K562 (cell line): ENCODE measurements at regions not wholly inside any gene's neighbourhood (a gene's known extent, or its start where the extent isn't known, plus 50 kb on each side); places are given as distances from the start of the nearest gene placed in this dataset.

Experiments
- ATAC-seq: fragments of 200-7000 bp; cut with Tn5 transposase; 3 replicates; pipeline ENCODE4 v1.9.1; 2020; ENCODE audit warnings: moderate library complexity
- BruUV-seq: library from RNA; stranded (reverse); fragments of 400-500 nt; replicated peaks from 2 replicates; lab custom pipeline; 2021; lab: Mats Ljungman, UMichigan
- CTCF ChIA-PET: fragments of 300-600 bp; formaldehyde crosslinking; extraction: SDS; loops from one replicate; lab custom pipeline; 2021; ENCODE audit warnings: low intra/inter-chr PET ratio; lab: Yijun Ruan, JAX
- POLR2A ChIA-PET: fragments of 300-600, 350-650 bp; sonication (Branson Sonifier 250); formaldehyde crosslinking; extraction: SDS; loops from one replicate; lab custom pipeline; 2021; ENCODE audit warnings: antibody characterized with exemption, inconsistent platforms; lab: Yijun Ruan, JAX
- DNase-seq, 4 experiments: peaks; one replicate each; pipeline versions ENCODE4 v3.0.0 to v3.0.0-alpha.2; 2011 to 2018; ENCODE audit warnings: low spot score in 3 of 4, mixed read lengths in 3 of 4; ENCODE audit errors: extremely low read depth in 1 of 4
- FAIRE-seq: peaks from 2 replicates; lab custom pipeline; 2011; peaks lifted over from hg19 to GRCh38; lab: Jason Lieb, UNC
- H2AFZ ChIP-seq: 2 replicates; pipeline ENCODE4 v1.6.0; 2011; ENCODE audit warnings: low read depth, low read length, control low read depth, inconsistent platforms
- H3K27ac ChIP-seq: fragments of 200-600 bp; 3 replicates; pipeline ENCODE4 v1.8.0; 2011; ENCODE audit warnings: low read depth, mild to moderate bottlenecking, control low read depth, inconsistent platforms, low read length, moderate library complexity, mixed read lengths; ENCODE audit errors: extremely low read depth
- H3K27me3 ChIP-seq, 2 experiments: fragments of 300-600 bp in 1 of 2; 2 replicates in 1 of 2; 3 replicates in 1 of 2; pipeline versions ENCODE4 v1.6.0 to v1.8.0; 2011; ENCODE audit warnings: inconsistent platforms in 2 of 2, low read length in 2 of 2, mild to moderate bottlenecking in 1 of 2, mixed read lengths in 1 of 2, moderate library complexity in 1 of 2; ENCODE audit not compliant: control insufficient read depth in 2 of 2, insufficient read depth in 2 of 2
- H3K36me3 ChIP-seq: fragments of 300-600 bp; 3 replicates; pipeline ENCODE4 v1.8.0; 2011; ENCODE audit warnings: mild to moderate bottlenecking, low read length, inconsistent platforms; ENCODE audit not compliant: control insufficient read depth, insufficient read depth
- H3K4me1 ChIP-seq, 2 experiments: fragments of 200-600 bp in 1 of 2; replicated peaks in 1 of 2; 2 replicates in 1 of 2; 3 replicates in 1 of 2; pipeline versions ENCODE4 v1.5.1 to v1.8.0; 2011; ENCODE audit warnings: inconsistent platforms in 2 of 2, low read length in 2 of 2, mild to moderate bottlenecking in 1 of 2, mixed read lengths in 1 of 2, moderate library complexity in 1 of 2; ENCODE audit not compliant: control insufficient read depth in 2 of 2, insufficient read depth in 2 of 2
- H3K4me2 ChIP-seq: 2 replicates; pipeline ENCODE4 v1.6.1; 2011; ENCODE audit warnings: low read length, control low read depth, inconsistent platforms, mixed read lengths; ENCODE audit not compliant: insufficient read depth
- H3K4me3 ChIP-seq: fragments of 200-600 bp; sonication (generic), shearing (Covaris generic); 2 replicates; pipeline ENCODE4 v1.5.1; 2016; ENCODE audit warnings: control low read depth, inconsistent platforms
- H3K79me2 ChIP-seq: fragments of 200-600 bp; 3 replicates; pipeline ENCODE4 v1.8.0; 2011; ENCODE audit warnings: low read length, inconsistent platforms; ENCODE audit not compliant: control insufficient read depth, insufficient read depth
- H3K9ac ChIP-seq, 2 experiments: 2 replicates each; pipeline versions ENCODE4 v1.6.0 to v1.6.1; 2011; ENCODE audit warnings: low read depth in 2 of 2, low read length in 2 of 2, control low read depth in 1 of 2, inconsistent platforms in 1 of 2, mild to moderate bottlenecking in 1 of 2, mixed read lengths in 1 of 2; ENCODE audit not compliant: insufficient read depth in 1 of 2
- H3K9me1 ChIP-seq: one replicate; pipeline ENCODE4 v1.6.0; 2011; ENCODE audit warnings: inconsistent platforms, mild to moderate bottlenecking, low read length, moderate library complexity; ENCODE audit not compliant: control insufficient read depth, insufficient read depth
- H3K9me3 ChIP-seq: replicated peaks from 2 replicates; pipeline ENCODE4 v1.5.1; 2011; ENCODE audit warnings: low read depth, low read length, inconsistent platforms; ENCODE audit not compliant: control insufficient read depth, insufficient read depth
- H4K20me1 ChIP-seq: replicated peaks from 2 replicates; pipeline ENCODE4 v1.6.1; 2011; ENCODE audit warnings: low read length, inconsistent platforms, mixed read lengths; ENCODE audit not compliant: control insufficient read depth, insufficient read depth
- CC2D1A ChIP-seq: fragments of 450-650 bp; IDR thresholded peaks from 2 replicates; pipeline ENCODE4 v1.6.1; 2017; ENCODE audit warnings: mild to moderate bottlenecking
- DIDO1 ChIP-seq: fragments of 450-650 bp; IDR thresholded peaks from 2 replicates; pipeline ENCODE4 v1.6.1; 2016; ENCODE audit warnings: low read depth, missing biosample characterization, missing genetic modification characterization
- EWSR1 ChIP-seq: fragments of 450-650 bp; IDR thresholded peaks from 2 replicates; pipeline ENCODE4 v1.6.1; 2018; ENCODE audit warnings: borderline replicate concordance, mild to moderate bottlenecking, low read depth, moderate library complexity; ENCODE audit not compliant: partially characterized antibody
- FOXA3 ChIP-seq, 2 experiments: fragments of 450-650 bp in 1 of 2; sonication (generic) in 1 of 2; formaldehyde crosslinking; IDR thresholded peaks in 1 of 2; conservative IDR thresholded peaks in 1 of 2; 2 replicates each; pipeline versions ENCODE4 v1.4.0 to v1.8.0; 2020 to 2022; ENCODE audit warnings: mild to moderate bottlenecking in 2 of 2, missing genetic modification reagents in 1 of 2
- FOXO4 ChIP-seq: fragments of 450-650 bp; formaldehyde crosslinking; IDR thresholded peaks from 2 replicates; pipeline ENCODE4 v1.4.0; 2020; ENCODE audit warnings: mild to moderate bottlenecking, moderate library complexity
- HNRNPH1 ChIP-seq: fragments of 200-400 bp; formaldehyde crosslinking; optimal IDR thresholded peaks from 2 replicates; pipeline ENCODE3; 2017; ENCODE audit warnings: low read depth, mild to moderate bottlenecking, low read length, moderate library complexity
- LEF1 ChIP-seq: fragments of 450-650 bp; IDR thresholded peaks from 2 replicates; pipeline ENCODE4 v1.6.1; 2016; ENCODE audit warnings: mild to moderate bottlenecking
- NFRKB ChIP-seq: fragments of 450-650 bp; IDR thresholded peaks from 2 replicates; pipeline ENCODE4 v1.6.1; 2016; ENCODE audit warnings: low read depth
- RBM17 ChIP-seq: fragments of 200-400 bp; formaldehyde crosslinking; IDR thresholded peaks from 2 replicates; pipeline ENCODE4 v1.6.1; 2017; ENCODE audit warnings: low read depth, mild to moderate bottlenecking, low read length, borderline replicate concordance
- RFX5 ChIP-seq: IDR thresholded peaks from 2 replicates; pipeline ENCODE4 v1.6.1; 2011; ENCODE audit warnings: low read depth, mild to moderate bottlenecking, improper control_type of control experiment, low read length
- SMAD2 ChIP-seq: fragments of 150-350 bp; IDR thresholded peaks from 2 replicates; pipeline ENCODE4 v1.6.1; 2014; ENCODE audit warnings: low read depth, mild to moderate bottlenecking, low read length
- TAF1 ChIP-seq: IDR thresholded peaks from 2 replicates; pipeline ENCODE4 v1.6.1; 2011; ENCODE audit warnings: mild to moderate bottlenecking, low read length, moderate library complexity; ENCODE audit not compliant: insufficient read depth, control insufficient read depth, severe bottlenecking; ENCODE audit errors: extremely low read depth
- ZBED1 ChIP-seq: IDR thresholded peaks from 2 replicates; pipeline ENCODE4 v1.6.1; 2014
- WGBS: fragments of 100-300 bp; shearing (Covaris generic); methylation state at CpG from one replicate; pipeline ENCODE4 v1.1.6; 2016; ENCODE audit warnings: low coverage, mixed read lengths; ENCODE audit not compliant: insufficient coverage; ENCODE audit errors: missing lambda C conversion rate; 5-methylcytosine and 5-hydroxymethylcytosine counted together
- in situ Hi-C: fragments of 300-500 bp; cut with MboI; formaldehyde crosslinking; loops from 4 replicates; pipeline ENCODE4 v1.15.0; 2018; ENCODE audit warnings: inconsistent platforms, mixed read lengths
- intact Hi-C: fragments of 100-400 bp; cut with micrococcal nuclease; formaldehyde crosslinking; loops from 2 replicates; pipeline ENCODE4 v1.14.2; 2022
- TF ChIP-seq, protein P1 (sequence below): sonication (generic); formaldehyde crosslinking; IDR thresholded peaks from 2 replicates; pipeline ENCODE4 v1.8.1; 2023; ENCODE audit warnings: mild to moderate bottlenecking, missing genetic modification reagents, moderate library complexity

DNA sequence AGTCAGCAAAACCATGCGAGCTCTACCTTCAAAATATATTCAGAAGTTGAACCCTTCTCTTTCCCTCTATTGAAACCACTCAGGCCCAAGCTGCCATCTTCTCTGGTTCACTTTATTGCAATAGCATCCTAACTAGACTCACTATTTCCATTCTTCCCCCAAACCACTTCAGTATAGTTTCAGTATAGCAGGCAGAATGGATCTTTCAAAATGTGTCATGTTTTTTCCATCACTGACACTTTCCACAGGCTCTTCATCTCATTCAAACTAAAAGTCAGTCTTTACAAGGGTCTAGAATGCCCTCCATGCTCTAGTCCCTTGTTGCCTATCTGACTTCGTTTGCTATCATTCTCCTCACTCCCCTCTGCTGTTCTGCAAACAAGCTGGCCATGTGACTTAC is 274.4 kb downstream of the IDS start:
- BruUV-seq, result no TSS peak
- Histone ChIP-seq H4K20me1 (no peaks in the 10 kb centered on the region), H3K9me1 (no peaks in the 10 kb centered on the region), H3K27me3 (no peaks in the 10 kb centered on the region), H3K4me2 (no peak overlapping the region), H3K4me1 (no peaks in the 10 kb centered on the region), H3K79me2 (no peaks in the 10 kb centered on the region), H3K4me3 (no peak overlapping the region), H3K9me3 (no peaks in the 10 kb centered on the region), H3K27ac (no peak overlapping the region), H2AFZ (no peak overlapping the region), H3K36me3 (no peaks in the 10 kb centered on the region)
- 0% methylated on average over 2 of the region's 2 CpGs for WGBS
- intact Hi-C loops, result no loop called here
- in situ Hi-C loops, result no loop called here
- FAIRE-seq (no peak), ATAC-seq (no peak), DNase-seq (no peak)
- POLR2A ChIA-PET, result no interaction called here
- no peak for TF ChIP-seq RBM17
- no peak for TF ChIP-seq FOXA3 (CRISPR knock-in tag; conservative IDR thresholded peaks at IDR 0.05 in 1 of 2, IDR thresholded peaks at IDR 0.05 in 1 of 2)
- TF ChIP-seq SMAD2, result no peak
- no peak for TF ChIP-seq EWSR1
- no peak for TF ChIP-seq CC2D1A
- TF ChIP-seq, all 486 proteins: peak for 0
- H3K9ac ChIP-seq, result no peak overlapping the region
- CTCF ChIA-PET, result no interaction called here

DNA sequence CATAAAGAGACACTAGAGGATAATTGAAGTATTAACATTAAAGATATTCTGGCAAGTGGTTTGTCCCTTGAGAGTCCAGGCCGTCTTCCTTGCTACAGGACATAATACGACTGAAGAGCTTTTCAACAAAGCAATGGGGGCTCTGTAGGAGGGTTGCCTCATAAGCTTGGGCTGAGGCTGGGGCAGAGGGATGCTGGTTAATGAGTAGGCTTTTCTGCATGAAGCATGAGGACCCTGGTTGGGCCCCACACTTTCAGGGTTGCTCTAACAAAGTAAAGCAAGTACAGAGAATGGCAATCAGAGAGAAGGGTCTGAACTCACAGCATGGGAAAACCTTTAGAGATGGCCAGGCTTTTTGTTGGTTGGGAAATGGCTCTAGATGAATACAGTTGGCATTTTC is 281.3 kb downstream of the IDS start:
- H3K4me2 ChIP-seq, result no peak overlapping the region
- POLR2A ChIA-PET, result no interaction called here
- H3K4me3 ChIP-seq, result no peak overlapping the region
- in situ Hi-C loops, result no loop called here
- H3K27ac ChIP-seq, result no peak overlapping the region
- no peaks in the 10 kb centered on the region for H3K36me3 ChIP-seq
- no peaks in the 10 kb centered on the region for H3K79me2 ChIP-seq
- H2AFZ ChIP-seq, result no peak overlapping the region
- no peaks in the 10 kb centered on the region for H3K9me3 ChIP-seq
- WGBS, result 0% methylated on average over 2 of the region's 2 CpGs
- no peaks in the 10 kb centered on the region for H3K4me1 ChIP-seq
- intact Hi-C loops, result no loop called here
- CTCF ChIA-PET, result no interaction called here
- FAIRE-seq (no peak), DNase-seq (no peak), ATAC-seq (no peak)
- BruUV-seq, result no TSS peak
- H3K9me1 ChIP-seq, result no peaks in the 10 kb centered on the region
- H4K20me1 ChIP-seq, result no peaks in the 10 kb centered on the region
- no peaks in the 10 kb centered on the region for H3K27me3 ChIP-seq
- H3K9ac ChIP-seq, result no peak overlapping the region
- TF ChIP-seq RFX5 (no peak), HNRNPH1 (no peak), TAF1 (no peak), DIDO1 (tag) (no peak), LEF1 (no peak), FOXO4 (CRISPR knock-in tag) (no peak), ZBED1 (no peak), NFRKB (no peak)
- TF ChIP-seq, protein P1, sequence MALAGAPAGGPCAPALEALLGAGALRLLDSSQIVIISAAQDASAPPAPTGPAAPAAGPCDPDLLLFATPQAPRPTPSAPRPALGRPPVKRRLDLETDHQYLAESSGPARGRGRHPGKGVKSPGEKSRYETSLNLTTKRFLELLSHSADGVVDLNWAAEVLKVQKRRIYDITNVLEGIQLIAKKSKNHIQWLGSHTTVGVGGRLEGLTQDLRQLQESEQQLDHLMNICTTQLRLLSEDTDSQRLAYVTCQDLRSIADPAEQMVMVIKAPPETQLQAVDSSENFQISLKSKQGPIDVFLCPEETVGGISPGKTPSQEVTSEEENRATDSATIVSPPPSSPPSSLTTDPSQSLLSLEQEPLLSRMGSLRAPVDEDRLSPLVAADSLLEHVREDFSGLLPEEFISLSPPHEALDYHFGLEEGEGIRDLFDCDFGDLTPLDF (CRISPR knock-in tag), result no peak
